ENCODE measurements at regions not wholly inside any gene's neighbourhood (a gene's known extent, or its start where the extent isn't known, plus 50 kb on each side); places are given as distances from the start of the nearest gene placed in this dataset.

DNA sequence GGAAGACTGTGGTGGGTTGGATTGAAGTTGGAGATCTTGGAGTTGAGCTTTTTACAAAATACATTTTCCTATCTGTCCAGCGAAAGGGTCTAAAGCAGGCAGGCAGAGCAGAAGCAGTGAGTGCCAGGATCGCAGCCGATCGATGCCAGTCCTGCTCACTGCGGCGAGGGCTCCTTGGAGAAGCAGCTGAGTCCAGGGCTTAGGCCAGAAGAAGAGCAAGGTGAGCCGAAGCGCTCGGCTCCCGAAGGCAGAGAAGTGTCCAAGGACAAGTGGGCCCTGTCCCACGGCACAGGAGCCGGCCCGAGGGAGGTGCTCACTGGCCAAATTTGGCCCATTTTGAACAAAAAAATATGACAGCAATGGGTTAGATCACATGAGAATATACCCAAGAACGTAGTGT is 637.8 kb downstream of the BRD1 start:
- no peak for TF ChIP-seq POLR2AphosphoS5 (IDR thresholded peaks at IDR 0.05; ENCODE audit: low read depth)
- no peak for TF ChIP-seq GABPA (IDR thresholded peaks at IDR 0.05; ENCODE audit: low read depth)
- TF ChIP-seq, protein P1, sequence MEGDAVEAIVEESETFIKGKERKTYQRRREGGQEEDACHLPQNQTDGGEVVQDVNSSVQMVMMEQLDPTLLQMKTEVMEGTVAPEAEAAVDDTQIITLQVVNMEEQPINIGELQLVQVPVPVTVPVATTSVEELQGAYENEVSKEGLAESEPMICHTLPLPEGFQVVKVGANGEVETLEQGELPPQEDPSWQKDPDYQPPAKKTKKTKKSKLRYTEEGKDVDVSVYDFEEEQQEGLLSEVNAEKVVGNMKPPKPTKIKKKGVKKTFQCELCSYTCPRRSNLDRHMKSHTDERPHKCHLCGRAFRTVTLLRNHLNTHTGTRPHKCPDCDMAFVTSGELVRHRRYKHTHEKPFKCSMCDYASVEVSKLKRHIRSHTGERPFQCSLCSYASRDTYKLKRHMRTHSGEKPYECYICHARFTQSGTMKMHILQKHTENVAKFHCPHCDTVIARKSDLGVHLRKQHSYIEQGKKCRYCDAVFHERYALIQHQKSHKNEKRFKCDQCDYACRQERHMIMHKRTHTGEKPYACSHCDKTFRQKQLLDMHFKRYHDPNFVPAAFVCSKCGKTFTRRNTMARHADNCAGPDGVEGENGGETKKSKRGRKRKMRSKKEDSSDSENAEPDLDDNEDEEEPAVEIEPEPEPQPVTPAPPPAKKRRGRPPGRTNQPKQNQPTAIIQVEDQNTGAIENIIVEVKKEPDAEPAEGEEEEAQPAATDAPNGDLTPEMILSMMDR (IDR thresholded peaks at IDR 0.05; ENCODE audit: insufficient read depth, low read length) = no peak
- TF ChIP-seq, protein P2, sequence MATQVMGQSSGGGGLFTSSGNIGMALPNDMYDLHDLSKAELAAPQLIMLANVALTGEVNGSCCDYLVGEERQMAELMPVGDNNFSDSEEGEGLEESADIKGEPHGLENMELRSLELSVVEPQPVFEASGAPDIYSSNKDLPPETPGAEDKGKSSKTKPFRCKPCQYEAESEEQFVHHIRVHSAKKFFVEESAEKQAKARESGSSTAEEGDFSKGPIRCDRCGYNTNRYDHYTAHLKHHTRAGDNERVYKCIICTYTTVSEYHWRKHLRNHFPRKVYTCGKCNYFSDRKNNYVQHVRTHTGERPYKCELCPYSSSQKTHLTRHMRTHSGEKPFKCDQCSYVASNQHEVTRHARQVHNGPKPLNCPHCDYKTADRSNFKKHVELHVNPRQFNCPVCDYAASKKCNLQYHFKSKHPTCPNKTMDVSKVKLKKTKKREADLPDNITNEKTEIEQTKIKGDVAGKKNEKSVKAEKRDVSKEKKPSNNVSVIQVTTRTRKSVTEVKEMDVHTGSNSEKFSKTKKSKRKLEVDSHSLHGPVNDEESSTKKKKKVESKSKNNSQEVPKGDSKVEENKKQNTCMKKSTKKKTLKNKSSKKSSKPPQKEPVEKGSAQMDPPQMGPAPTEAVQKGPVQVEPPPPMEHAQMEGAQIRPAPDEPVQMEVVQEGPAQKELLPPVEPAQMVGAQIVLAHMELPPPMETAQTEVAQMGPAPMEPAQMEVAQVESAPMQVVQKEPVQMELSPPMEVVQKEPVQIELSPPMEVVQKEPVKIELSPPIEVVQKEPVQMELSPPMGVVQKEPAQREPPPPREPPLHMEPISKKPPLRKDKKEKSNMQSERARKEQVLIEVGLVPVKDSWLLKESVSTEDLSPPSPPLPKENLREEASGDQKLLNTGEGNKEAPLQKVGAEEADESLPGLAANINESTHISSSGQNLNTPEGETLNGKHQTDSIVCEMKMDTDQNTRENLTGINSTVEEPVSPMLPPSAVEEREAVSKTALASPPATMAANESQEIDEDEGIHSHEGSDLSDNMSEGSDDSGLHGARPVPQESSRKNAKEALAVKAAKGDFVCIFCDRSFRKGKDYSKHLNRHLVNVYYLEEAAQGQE (IDR thresholded peaks at IDR 0.05; ENCODE audit: insufficient replicate concordance, low read depth) = no peak
- no peak for TF ChIP-seq SPI1 (IDR thresholded peaks at IDR 0.05; ENCODE audit: borderline replicate concordance, low read depth)

Measured in HL-60 (cell line).